Mesenchymal stem cell (in vitro differentiated cells and primary cell): ENCODE measurements at regions not wholly inside any gene's neighbourhood (a gene's known extent, or its start where the extent isn't known, plus 50 kb on each side); places are given as distances from the start of the nearest gene placed in this dataset.
A peak's percentile ranks its signal among the peaks of the same experiment; 100 is the strongest.

Source experiments
- DNase-seq: peaks from one replicate; pipeline ENCODE4 v3.0.0-alpha.2; 2013
- H2AFZ ChIP-seq: one replicate; pipeline ENCODE4 v1.6.1; 2013; ENCODE audit warnings: low read depth, mild to moderate bottlenecking, control low read depth, inconsistent platforms, low read length, moderate library complexity
- H2AK5ac ChIP-seq: 2 replicates; pipeline ENCODE4 v1.6.1; 2013; ENCODE audit warnings: low read length, moderate library complexity, mild to moderate bottlenecking, inconsistent platforms; ENCODE audit not compliant: severe bottlenecking
- H2BK120ac ChIP-seq: one replicate; pipeline ENCODE4 v1.6.1; 2013; ENCODE audit warnings: low read depth, mild to moderate bottlenecking, inconsistent platforms, low read length, moderate library complexity
- H2BK12ac ChIP-seq, 2 experiments: one replicate each; pipeline ENCODE4 v1.6.1; 2013; ENCODE audit warnings: inconsistent platforms in 2 of 2, low read length in 2 of 2, mild to moderate bottlenecking in 2 of 2, moderate library complexity in 2 of 2, control low read depth in 1 of 2
- H2BK15ac ChIP-seq: one replicate; pipeline ENCODE4 v1.6.1; 2013; ENCODE audit warnings: mild to moderate bottlenecking, low read depth, inconsistent platforms; ENCODE audit not compliant: poor library complexity, severe bottlenecking
- H2BK5ac ChIP-seq: 2 replicates; pipeline ENCODE4 v1.6.1; 2013; ENCODE audit warnings: low read depth, mild to moderate bottlenecking, low read length, control low read depth, inconsistent platforms; ENCODE audit not compliant: poor library complexity, severe bottlenecking
- H3K14ac ChIP-seq, 2 experiments: one replicate each; pipeline ENCODE4 v1.6.1; 2013; ENCODE audit warnings: inconsistent platforms in 2 of 2, low read length in 2 of 2, control low read depth in 1 of 2, mild to moderate bottlenecking in 1 of 2, moderate library complexity in 1 of 2
- H3K18ac ChIP-seq, 2 experiments: one replicate each; pipeline ENCODE4 v1.6.1; 2013; ENCODE audit warnings: inconsistent platforms in 2 of 2, low read length in 2 of 2, control low read depth in 1 of 2, low read depth in 1 of 2, mild to moderate bottlenecking in 1 of 2
- H3K23ac ChIP-seq, 2 experiments: one replicate each; pipeline ENCODE4 v1.6.1; 2013; ENCODE audit warnings: inconsistent platforms in 2 of 2, low read length in 2 of 2, mild to moderate bottlenecking in 2 of 2, moderate library complexity in 2 of 2, control low read depth in 1 of 2
- H3K27ac ChIP-seq: 2 replicates; pipeline ENCODE4 v1.5.1; 2013; ENCODE audit warnings: mild to moderate bottlenecking, moderate library complexity, low read length, control low read depth, inconsistent platforms; ENCODE audit not compliant: poor library complexity, severe bottlenecking
- H3K27me3 ChIP-seq, 2 experiments: 2 replicates each; pipeline versions ENCODE4 v1.6.1 to v1.7.0; 2013; ENCODE audit warnings: low read length in 2 of 2, mild to moderate bottlenecking in 2 of 2, moderate library complexity in 2 of 2, control low read depth in 1 of 2, inconsistent platforms in 1 of 2; ENCODE audit not compliant: control insufficient read depth in 1 of 2, insufficient read depth in 1 of 2
- H3K36me3 ChIP-seq, 2 experiments: 2 replicates each; pipeline versions ENCODE4 v1.6.1 to v1.7.0; 2013; ENCODE audit warnings: low read length in 2 of 2, control low read depth in 1 of 2, inconsistent platforms in 1 of 2, low read depth in 1 of 2, mild to moderate bottlenecking in 1 of 2; ENCODE audit not compliant: insufficient read depth in 2 of 2, control insufficient read depth in 1 of 2
- H3K4ac ChIP-seq, 2 experiments: one replicate each; pipeline ENCODE4 v1.6.1; 2013; ENCODE audit warnings: inconsistent platforms in 2 of 2, low read length in 2 of 2, mild to moderate bottlenecking in 2 of 2, moderate library complexity in 2 of 2, control low read depth in 1 of 2, low read depth in 1 of 2
- H3K4me1 ChIP-seq: 2 replicates; pipeline ENCODE4 v1.6.1; 2013; ENCODE audit warnings: low read depth, low read length, control low read depth; ENCODE audit not compliant: control insufficient read depth, insufficient read depth
- H3K4me2 ChIP-seq: 2 replicates; pipeline ENCODE4 v1.6.1; 2013; ENCODE audit warnings: low read length, mild to moderate bottlenecking, inconsistent platforms; ENCODE audit not compliant: poor library complexity, severe bottlenecking
- H3K4me3 ChIP-seq, 2 experiments: 2 replicates each; pipeline versions ENCODE4 v1.5.1 to v1.7.0; 2013; ENCODE audit warnings: low read length in 2 of 2, mild to moderate bottlenecking in 2 of 2, control low read depth in 1 of 2, low read depth in 1 of 2; ENCODE audit not compliant: insufficient read depth in 1 of 2
- H3K79me1 ChIP-seq: replicated peaks from 2 replicates; pipeline ENCODE4 v1.6.1; 2013; ENCODE audit warnings: mild to moderate bottlenecking, control low read depth, low read length, inconsistent platforms; ENCODE audit not compliant: poor library complexity, severe bottlenecking
- H3K9ac ChIP-seq: 2 replicates; pipeline ENCODE4 v1.7.0; 2013; ENCODE audit warnings: mild to moderate bottlenecking, low read length, moderate library complexity
- H3K9me3 ChIP-seq: 2 replicates; pipeline ENCODE4 v1.7.0; 2013; ENCODE audit warnings: mild to moderate bottlenecking, low read length; ENCODE audit not compliant: control insufficient read depth
- H4K8ac ChIP-seq: one replicate; pipeline ENCODE4 v1.6.1; 2013; ENCODE audit warnings: inconsistent platforms, mild to moderate bottlenecking, low read length, moderate library complexity
- H4K91ac ChIP-seq: one replicate; pipeline ENCODE4 v1.6.1; 2013; ENCODE audit warnings: mild to moderate bottlenecking, low read length, inconsistent platforms
- WGBS: methylation state at CpG from one replicate; pipeline ENCODE4 v1.1.7; 2013; ENCODE audit warnings: mixed read lengths; 5-methylcytosine and 5-hydroxymethylcytosine counted together

GRCh38 chr18:67705748-67706147, 189.2 kb upstream of the DSEL start:
- DNase-seq: no peak
- 97% methylated on average over 2 of the region's 2 CpGs for WGBS
- H3K14ac ChIP-seq: no peak overlapping the region
- H2AK5ac ChIP-seq: no peak overlapping the region
- H4K8ac ChIP-seq: no peak overlapping the region
- no peak overlapping the region for H3K27ac ChIP-seq
- no peak overlapping the region for H4K91ac ChIP-seq
- no peaks in the 10 kb centered on the region for H3K36me3 ChIP-seq
- H3K9ac ChIP-seq: no peak overlapping the region
- H2AFZ ChIP-seq: no peak overlapping the region
- no peak overlapping the region for H3K4me2 ChIP-seq
- no peaks in the 10 kb centered on the region for H3K4me1 ChIP-seq
- no peaks in the 10 kb centered on the region for H3K79me1 ChIP-seq
- no peaks in the 10 kb centered on the region for H3K27me3 ChIP-seq
- H3K4me3 ChIP-seq: no peak overlapping the region
- H3K9me3 ChIP-seq: no peaks in the 10 kb centered on the region
- H3K23ac ChIP-seq: no peak overlapping the region
- H3K18ac ChIP-seq: no peak overlapping the region
- no peak overlapping the region for H3K4ac ChIP-seq
- H2BK12ac ChIP-seq: peak overlapping the region in 1 of 2 experiments; percentile 31
- H2BK15ac ChIP-seq: no peak overlapping the region
- no peak overlapping the region for H2BK120ac ChIP-seq
- no peak overlapping the region for H2BK5ac ChIP-seq

- Histone ChIP-seq H4K8ac (no peak overlapping the region), H3K23ac (no peak overlapping the region), H3K18ac (no peak overlapping the region), H2BK120ac (no peak overlapping the region), H2AK5ac (no peak overlapping the region), H2BK5ac (no peak overlapping the region), H3K27me3 (no peaks in the 10 kb centered on the region), H3K79me1 (no peaks in the 10 kb centered on the region), H3K14ac (no peak overlapping the region), H2BK15ac (no peak overlapping the region), H3K9ac (no peak overlapping the region), H2BK12ac (no peak overlapping the region), H2AFZ (no peak overlapping the region), H3K4me3 (no peak overlapping the region), H3K27ac (no peak overlapping the region), H3K9me3 (no peaks in the 10 kb centered on the region), H3K4ac (no peak overlapping the region), H3K4me1 (no peaks in the 10 kb centered on the region), H4K91ac (no peak overlapping the region), H3K36me3 (no peaks in the 10 kb centered on the region), H3K4me2 (no peak overlapping the region)
- 95% methylated on average over 1 of the region's 1 CpG for WGBS
- DNase-seq: no peak
Measured at GRCh38 chr18:67695684-67696083, 179.2 kb upstream of the DSEL start.

GRCh38 chr18:67694787-67695186, 178.3 kb upstream of the DSEL start:
- no peak overlapping the region for H4K91ac ChIP-seq
- H2AK5ac ChIP-seq: no peak overlapping the region
- H3K79me1 ChIP-seq: no peaks in the 10 kb centered on the region
- H3K9me3 ChIP-seq: no peaks in the 10 kb centered on the region
- H3K9ac ChIP-seq: no peak overlapping the region
- H3K23ac ChIP-seq: no peak overlapping the region
- 100% methylated on average over 1 of the region's 2 CpGs for WGBS
- no peak overlapping the region for H2BK5ac ChIP-seq
- no peak overlapping the region for H3K4ac ChIP-seq
- no peak overlapping the region for H2BK120ac ChIP-seq
- H3K27me3 ChIP-seq: no peaks in the 10 kb centered on the region
- H4K8ac ChIP-seq: no peak overlapping the region
- H2BK12ac ChIP-seq: no peak overlapping the region
- no peak overlapping the region for H3K4me2 ChIP-seq
- no peak overlapping the region for H3K14ac ChIP-seq
- no peak overlapping the region for H3K27ac ChIP-seq
- H3K4me1 ChIP-seq: no peaks in the 10 kb centered on the region
- H3K4me3 ChIP-seq: no peak overlapping the region
- no peak overlapping the region for H2AFZ ChIP-seq
- H3K36me3 ChIP-seq: no peaks in the 10 kb centered on the region
- no peak overlapping the region for H3K18ac ChIP-seq
- no peak for DNase-seq
- no peak overlapping the region for H2BK15ac ChIP-seq

GRCh38 chr18:67692811-67693210, 176.3 kb upstream of the DSEL start:
- no peaks in the 10 kb centered on the region for H3K36me3 ChIP-seq
- H2BK120ac ChIP-seq: no peak overlapping the region
- no peak overlapping the region for H2BK5ac ChIP-seq
- no peak overlapping the region for H3K9ac ChIP-seq
- no peak overlapping the region for H2AK5ac ChIP-seq
- no peaks in the 10 kb centered on the region for H3K79me1 ChIP-seq
- DNase-seq: no peak
- no peaks in the 10 kb centered on the region for H3K4me1 ChIP-seq
- no peak overlapping the region for H3K4ac ChIP-seq
- H4K91ac ChIP-seq: no peak overlapping the region
- H3K18ac ChIP-seq: no peak overlapping the region
- H2AFZ ChIP-seq: no peak overlapping the region
- H3K4me2 ChIP-seq: no peak overlapping the region
- no peaks in the 10 kb centered on the region for H3K9me3 ChIP-seq
- H4K8ac ChIP-seq: no peak overlapping the region
- H3K27ac ChIP-seq: no peak overlapping the region
- H3K23ac ChIP-seq: no peak overlapping the region
- no peaks in the 10 kb centered on the region for H3K27me3 ChIP-seq
- WGBS: 96% methylated on average over 4 of the region's 4 CpGs
- no peak overlapping the region for H2BK12ac ChIP-seq
- no peak overlapping the region for H3K14ac ChIP-seq
- H3K4me3 ChIP-seq: no peak overlapping the region
- no peak overlapping the region for H2BK15ac ChIP-seq
